WTC11 (cell line): ENCODE measurements at regions not wholly inside any gene's neighbourhood (a gene's known extent, or its start where the extent isn't known, plus 50 kb on each side); places are given as distances from the start of the nearest gene placed in this dataset.

ENCODE experiments used
- ATAC-seq: fragments of 200-7000 bp; cut with Tn5 transposase; 2 replicates; pipeline ENCODE4 v1.10.0; 2021; ENCODE audit warnings: mild to moderate bottlenecking, moderate library complexity
- CTCF ChIA-PET: fragments of 300-600 bp; sonication (Branson Sonifier 250); formaldehyde crosslinking; loops from one replicate; lab custom pipeline; 2021; ENCODE audit warnings: antibody characterized with exemption; lab: Charles Lee
- POLR2A ChIA-PET: fragments of 350-600 bp; sonication (Branson Sonifier 250); formaldehyde crosslinking; loops from one replicate; lab custom pipeline; 2021; ENCODE audit warnings: antibody characterized with exemption; lab: Charles Lee
- DNase-seq: peaks from one replicate; pipeline ENCODE4 v3.0.0; 2021; ENCODE audit warnings: low spot score
- H3K27ac Mint-ChIP-seq: 2 replicates; pipeline ENCODE4 v1.8.0; 2021; ENCODE audit warnings: mixed read lengths
- H3K27me3 Mint-ChIP-seq: 2 replicates; pipeline ENCODE4 v1.8.0; 2021; ENCODE audit warnings: low read depth, mild to moderate bottlenecking, moderate library complexity, mixed read lengths
- H3K36me3 Mint-ChIP-seq: 2 replicates; pipeline ENCODE4 v1.8.0; 2021; ENCODE audit warnings: mixed read lengths
- H3K4me1 Mint-ChIP-seq: 2 replicates; pipeline ENCODE4 v1.8.0; 2022; ENCODE audit warnings: mixed read lengths
- H3K4me3 Mint-ChIP-seq: 2 replicates; pipeline ENCODE4 v1.8.0; 2021; ENCODE audit warnings: mild to moderate bottlenecking, moderate library complexity, mixed read lengths
- H3K9me3 Mint-ChIP-seq: 2 replicates; pipeline ENCODE4 v1.8.0; 2021; ENCODE audit warnings: mixed read lengths
- CBFB ChIP-seq: sonication (generic); formaldehyde crosslinking; IDR thresholded peaks from 2 replicates; pipeline ENCODE4 v1.8.1; 2022; ENCODE audit warnings: mild to moderate bottlenecking, low read depth, missing genetic modification reagents
- E2F5 ChIP-seq: sonication (generic); formaldehyde crosslinking; IDR thresholded peaks from 2 replicates; pipeline ENCODE4 v1.8.1; 2022; ENCODE audit warnings: mild to moderate bottlenecking, moderate library complexity, missing genetic modification reagents
- FOXP4 ChIP-seq: sonication (generic); formaldehyde crosslinking; IDR thresholded peaks from 2 replicates; pipeline ENCODE4 v1.8.0; 2022; ENCODE audit warnings: mild to moderate bottlenecking, missing genetic modification reagents
- MXD4 ChIP-seq: fragments of 250-450 bp; sonication (Bioruptor Pico); IDR thresholded peaks from 2 replicates; pipeline ENCODE4 v1.8.0; 2021; ENCODE audit warnings: mild to moderate bottlenecking, moderate library complexity, borderline replicate concordance
- STAT6 ChIP-seq: sonication (generic); formaldehyde crosslinking; conservative IDR thresholded peaks from 2 replicates; pipeline ENCODE4 v1.8.1; 2023; ENCODE audit warnings: mild to moderate bottlenecking, low read depth, missing genetic modification reagents, moderate library complexity
- ZNF317 ChIP-seq: sonication (generic); formaldehyde crosslinking; IDR thresholded peaks from 2 replicates; pipeline ENCODE4 v1.8.1; 2023; ENCODE audit warnings: low read depth, mild to moderate bottlenecking, moderate library complexity, missing genetic modification reagents, borderline replicate concordance
- ZNF416 ChIP-seq: fragments of 250-450 bp; sonication (Bioruptor Pico); IDR thresholded peaks from 2 replicates; pipeline ENCODE4 v1.9.0; 2021; ENCODE audit warnings: mild to moderate bottlenecking, inconsistent platforms
- TF ChIP-seq, protein P1 (sequence below): sonication (generic); formaldehyde crosslinking; IDR thresholded peaks from 2 replicates; pipeline ENCODE4 v1.8.1; 2022; ENCODE audit warnings: missing genetic modification reagents, borderline replicate concordance
- TF ChIP-seq, protein P2 (sequence below): sonication (generic); formaldehyde crosslinking; IDR thresholded peaks from 2 replicates; pipeline ENCODE4 v1.8.0; 2023; ENCODE audit warnings: missing genetic modification reagents
- TF ChIP-seq, protein P3 (sequence below): sonication (generic); formaldehyde crosslinking; IDR thresholded peaks from 2 replicates; pipeline ENCODE4 v1.8.0; 2022; ENCODE audit warnings: mild to moderate bottlenecking, missing genetic modification reagents

- TF ChIP-seq ZNF416 (CRISPR knock-in tag): no peak
Observed at GRCh38 chr2:16207151-16207550, 266.8 kb downstream of the MYCN start (continued).

- no peak overlapping the region for H3K4me3 Mint-ChIP-seq
- H3K36me3 Mint-ChIP-seq: peaks cover 4% of the 10 kb centered on the region
- DNase-seq: no peak
- TF ChIP-seq MXD4: no peak
- no peak for TF ChIP-seq CBFB (CRISPR knock-in tag)
- TF ChIP-seq, protein P1, sequence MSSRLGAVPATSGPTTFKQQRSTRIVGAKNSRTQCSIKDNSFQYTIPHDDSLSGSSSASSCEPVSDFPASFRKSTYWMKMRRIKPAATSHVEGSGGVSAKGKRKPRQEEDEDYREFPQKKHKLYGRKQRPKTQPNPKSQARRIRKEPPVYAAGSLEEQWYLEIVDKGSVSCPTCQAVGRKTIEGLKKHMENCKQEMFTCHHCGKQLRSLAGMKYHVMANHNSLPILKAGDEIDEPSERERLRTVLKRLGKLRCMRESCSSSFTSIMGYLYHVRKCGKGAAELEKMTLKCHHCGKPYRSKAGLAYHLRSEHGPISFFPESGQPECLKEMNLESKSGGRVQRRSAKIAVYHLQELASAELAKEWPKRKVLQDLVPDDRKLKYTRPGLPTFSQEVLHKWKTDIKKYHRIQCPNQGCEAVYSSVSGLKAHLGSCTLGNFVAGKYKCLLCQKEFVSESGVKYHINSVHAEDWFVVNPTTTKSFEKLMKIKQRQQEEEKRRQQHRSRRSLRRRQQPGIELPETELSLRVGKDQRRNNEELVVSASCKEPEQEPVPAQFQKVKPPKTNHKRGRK (CRISPR knock-in tag): no peak
- TF ChIP-seq, protein P2, sequence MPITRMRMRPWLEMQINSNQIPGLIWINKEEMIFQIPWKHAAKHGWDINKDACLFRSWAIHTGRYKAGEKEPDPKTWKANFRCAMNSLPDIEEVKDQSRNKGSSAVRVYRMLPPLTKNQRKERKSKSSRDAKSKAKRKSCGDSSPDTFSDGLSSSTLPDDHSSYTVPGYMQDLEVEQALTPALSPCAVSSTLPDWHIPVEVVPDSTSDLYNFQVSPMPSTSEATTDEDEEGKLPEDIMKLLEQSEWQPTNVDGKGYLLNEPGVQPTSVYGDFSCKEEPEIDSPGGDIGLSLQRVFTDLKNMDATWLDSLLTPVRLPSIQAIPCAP (CRISPR knock-in tag): no peak
- no peak for TF ChIP-seq FOXP4 (CRISPR knock-in tag)
- TF ChIP-seq E2F5 (CRISPR knock-in tag): no peak
- ChIA-PET CTCF (interaction anchor here (0.5 to 2.1 kb wide), 4 partner anchors 13 to 263 kb away, joined by 3 to 8 read pairs (median 3); no protein-coding TSS in a partner anchor), POLR2A (no interaction called here)
- peak; percentile 67 for ATAC-seq
- H3K27me3 Mint-ChIP-seq: peaks cover 2% of the 10 kb centered on the region
- H3K9me3 Mint-ChIP-seq: peaks cover 15% of the 10 kb centered on the region
- peaks cover 24% of the 10 kb centered on the region for H3K4me1 Mint-ChIP-seq
- no peak overlapping the region for H3K27ac Mint-ChIP-seq
Observed at GRCh38 chr2:16206191-16206944, 266.0 kb downstream of the MYCN start.

GRCh38 chr2:16205631-16206030 lies 265.3 kb downstream of the MYCN start:
- ChIA-PET CTCF (interaction anchor here (2.1 kb wide), 1 partner anchor 13 kb away, joined by 8 read pairs; no protein-coding TSS in a partner anchor), POLR2A (no interaction called here)
- H3K36me3 Mint-ChIP-seq: no peaks in the 10 kb centered on the region; the same call in 1 of the 2 replicates
- H3K4me3 Mint-ChIP-seq: no peak overlapping the region
- no peaks in the 10 kb centered on the region; the same call in 1 of the 2 replicates for H3K27me3 Mint-ChIP-seq
- H3K4me1 Mint-ChIP-seq: peaks cover 24% of the 10 kb centered on the region
- TF ChIP-seq ZNF317 (CRISPR knock-in tag) (no peak), STAT6 (CRISPR knock-in tag) (no peak)
- TF ChIP-seq, protein P3, sequence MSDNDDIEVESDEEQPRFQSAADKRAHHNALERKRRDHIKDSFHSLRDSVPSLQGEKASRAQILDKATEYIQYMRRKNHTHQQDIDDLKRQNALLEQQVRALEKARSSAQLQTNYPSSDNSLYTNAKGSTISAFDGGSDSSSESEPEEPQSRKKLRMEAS (CRISPR knock-in tag): no peak
- no peak overlapping the region for H3K27ac Mint-ChIP-seq
- H3K9me3 Mint-ChIP-seq: peaks cover 8% of the 10 kb centered on the region
- DNase-seq (no peak), ATAC-seq (no peak)
